IMR-90 (cell line): ENCODE measurements at regions not wholly inside any gene's neighbourhood (a gene's known extent, or its start where the extent isn't known, plus 50 kb on each side); places are given as distances from the start of the nearest gene placed in this dataset.
"Not testable (repeated sequence)": the region's sequence is repeated elsewhere in the genome, so short reads cannot be mapped to it uniquely, and the experiment has no call there.

Experiments
- ATAC-seq: fragments of 200-7000 bp; cut with Tn5 transposase; 2 replicates; pipeline ENCODE4 v1.9.1; 2020; ENCODE audit warnings: low read depth, mild to moderate bottlenecking, moderate library complexity
- BruUV-seq: library from RNA; stranded (reverse); fragments of 400-500 nt; replicated peaks from 2 replicates; lab custom pipeline; 2021; lab: Mats Ljungman, UMichigan
- CTCF ChIA-PET: fragments of 300-600 bp; formaldehyde crosslinking; extraction: SDS; loops from one replicate; lab custom pipeline; 2021; ENCODE audit warnings: antibody characterized with exemption; lab: Yijun Ruan, JAX
- POLR2A ChIA-PET: fragments of 300-600 bp; sonication (Branson Sonifier 250); formaldehyde crosslinking; loops from one replicate; lab custom pipeline; 2022; ENCODE audit warnings: antibody characterized with exemption; ENCODE audit not compliant: unreplicated experiment; lab: Charles Lee
- DNase-seq: peaks from one replicate; pipeline ENCODE4 v3.0.0; 2013
- H2AFZ ChIP-seq: replicated peaks from 2 replicates; pipeline ENCODE3; 2013; ENCODE audit warnings: low read length, mild to moderate bottlenecking; ENCODE audit not compliant: poor library complexity
- H2AK5ac ChIP-seq: 2 replicates; pipeline ENCODE4 v1.6.1; 2013; ENCODE audit warnings: low read depth, low read length, inconsistent platforms
- H2AK9ac ChIP-seq: replicated peaks from 2 replicates; pipeline ENCODE3; 2013; ENCODE audit warnings: mild to moderate bottlenecking, low read depth, low read length, moderate library complexity; ENCODE audit not compliant: poor library complexity
- H2BK120ac ChIP-seq: 2 replicates; pipeline ENCODE4 v1.6.1; 2013; ENCODE audit warnings: low read depth, low read length, inconsistent platforms
- H2BK15ac ChIP-seq: 3 replicates; pipeline ENCODE4 v1.6.1; 2013; ENCODE audit warnings: low read depth, low read length, inconsistent platforms
- H2BK20ac ChIP-seq: 2 replicates; pipeline ENCODE4 v1.6.1; 2013; ENCODE audit warnings: low read depth, mild to moderate bottlenecking, inconsistent platforms, low read length, moderate library complexity
- H2BK5ac ChIP-seq: 2 replicates; pipeline ENCODE4 v1.6.1; 2013; ENCODE audit warnings: mild to moderate bottlenecking, low read depth, low read length, inconsistent platforms; ENCODE audit not compliant: poor library complexity, severe bottlenecking
- H3K14ac ChIP-seq: replicated peaks from 2 replicates; pipeline ENCODE4 v1.6.1; 2013; ENCODE audit warnings: low read depth, low read length, inconsistent platforms
- H3K18ac ChIP-seq: 2 replicates; pipeline ENCODE4 v1.6.1; 2013; ENCODE audit warnings: low read depth, low read length, control low read depth
- H3K23ac ChIP-seq: 2 replicates; pipeline ENCODE4 v1.6.1; 2013; ENCODE audit warnings: low read depth, low read length, inconsistent platforms
- H3K27ac ChIP-seq: 2 replicates; pipeline ENCODE4 v1.5.1; 2013; ENCODE audit warnings: mild to moderate bottlenecking, control low read depth, low read length; ENCODE audit not compliant: insufficient read depth
- H3K27me3 ChIP-seq: 2 replicates; pipeline ENCODE4 v1.6.1; 2013; ENCODE audit warnings: low read length; ENCODE audit not compliant: control insufficient read depth, insufficient read depth
- H3K36me3 ChIP-seq: 2 replicates; pipeline ENCODE4 v1.6.1; 2013; ENCODE audit warnings: low read length, mixed read lengths; ENCODE audit not compliant: control insufficient read depth, insufficient read depth
- H3K4ac ChIP-seq: 2 replicates; pipeline ENCODE4 v1.6.1; 2013; ENCODE audit warnings: low read depth, low read length, inconsistent platforms
- H3K4me1 ChIP-seq: 2 replicates; pipeline ENCODE4 v1.6.1; 2013; ENCODE audit warnings: low read length, mixed read lengths; ENCODE audit not compliant: control insufficient read depth, insufficient read depth
- H3K4me2 ChIP-seq: 2 replicates; pipeline ENCODE4 v1.6.1; 2013; ENCODE audit warnings: low read depth, mild to moderate bottlenecking, control low read depth, low read length, moderate library complexity
- H3K4me3 ChIP-seq: 2 replicates; pipeline ENCODE4 v1.5.1; 2013; ENCODE audit warnings: low read depth, mild to moderate bottlenecking, control low read depth, low read length, moderate library complexity; ENCODE audit not compliant: insufficient read depth
- H3K56ac ChIP-seq: 2 replicates; pipeline ENCODE4 v1.6.1; 2013; ENCODE audit warnings: low read length, inconsistent platforms; ENCODE audit not compliant: insufficient read depth; ENCODE audit errors: extremely low read depth
- H3K79me1 ChIP-seq, 2 experiments: 2 replicates each; pipeline ENCODE4 v1.6.1; 2013; ENCODE audit warnings: low read length in 2 of 2, inconsistent platforms in 1 of 2, low read depth in 1 of 2
- H3K9ac ChIP-seq: 2 replicates; pipeline ENCODE4 v1.6.1; 2013; ENCODE audit warnings: low read depth, low read length, control low read depth
- H3K9me1 ChIP-seq: 2 replicates; pipeline ENCODE4 v1.6.1; 2013; ENCODE audit warnings: low read length, inconsistent platforms; ENCODE audit not compliant: insufficient read depth
- H3K9me3 ChIP-seq: 2 replicates; pipeline ENCODE4 v1.6.1; 2013; ENCODE audit warnings: low read length; ENCODE audit not compliant: control insufficient read depth, insufficient read depth
- H4K20me1 ChIP-seq: 2 replicates; pipeline ENCODE4 v1.6.1; 2013; ENCODE audit warnings: low read length, inconsistent platforms; ENCODE audit not compliant: insufficient read depth
- H4K5ac ChIP-seq: 2 replicates; pipeline ENCODE4 v1.6.1; 2013; ENCODE audit warnings: mild to moderate bottlenecking, low read depth, low read length, control low read depth
- H4K8ac ChIP-seq, 2 experiments: 2 replicates each; pipeline ENCODE4 v1.6.1; 2013; ENCODE audit warnings: low read depth in 2 of 2, low read length in 2 of 2, control low read depth in 1 of 2, inconsistent platforms in 1 of 2
- H4K91ac ChIP-seq: 2 replicates; pipeline ENCODE4 v1.6.1; 2013; ENCODE audit warnings: low read depth, low read length, inconsistent platforms; ENCODE audit not compliant: insufficient read depth
- WGBS, 2 experiments: methylation state at CpG; one replicate each; pipeline versions ENCODE4 v1.1.5 to v1.1.7; 2013; ENCODE audit warnings: missing lambda C conversion rate in 2 of 2; ENCODE audit not compliant: insufficient read length in 1 of 2; ENCODE audit errors: extremely low coverage in 2 of 2; 5-methylcytosine and 5-hydroxymethylcytosine counted together
- dilution Hi-C: fragments of 300-500 bp; cut with HindIII; formaldehyde crosslinking; loops from one replicate; pipeline ENCODE4 v1.14.3; 2018; ENCODE audit warnings: low sequenced_read_pairs; ENCODE audit not compliant: unreplicated experiment
- in situ Hi-C: fragments of 300-500 bp; cut with MboI; formaldehyde crosslinking; loops from 3 replicates; pipeline ENCODE4 v1.14.3; 2019; ENCODE audit warnings: low sequenced_read_pairs, inconsistent platforms, mixed read lengths
- intact Hi-C: fragments of 100-400 bp; cut with micrococcal nuclease; formaldehyde crosslinking; loops from 2 replicates; pipeline ENCODE4 v1.10.0; 2022
- TF ChIP-seq, protein P1 (sequence below): fragments of 150-350 bp; IDR thresholded peaks from 2 replicates; pipeline ENCODE4 v1.6.1; 2016; ENCODE audit warnings: low read depth, mild to moderate bottlenecking, low read length, moderate library complexity, borderline replicate concordance
- TF ChIP-seq, protein P2 (sequence below): fragments of 150-350 bp; IDR thresholded peaks from 2 replicates; pipeline ENCODE4 v1.6.1; 2017; ENCODE audit warnings: mild to moderate bottlenecking, antibody characterized with exemption, low read length, low read depth

DNA sequence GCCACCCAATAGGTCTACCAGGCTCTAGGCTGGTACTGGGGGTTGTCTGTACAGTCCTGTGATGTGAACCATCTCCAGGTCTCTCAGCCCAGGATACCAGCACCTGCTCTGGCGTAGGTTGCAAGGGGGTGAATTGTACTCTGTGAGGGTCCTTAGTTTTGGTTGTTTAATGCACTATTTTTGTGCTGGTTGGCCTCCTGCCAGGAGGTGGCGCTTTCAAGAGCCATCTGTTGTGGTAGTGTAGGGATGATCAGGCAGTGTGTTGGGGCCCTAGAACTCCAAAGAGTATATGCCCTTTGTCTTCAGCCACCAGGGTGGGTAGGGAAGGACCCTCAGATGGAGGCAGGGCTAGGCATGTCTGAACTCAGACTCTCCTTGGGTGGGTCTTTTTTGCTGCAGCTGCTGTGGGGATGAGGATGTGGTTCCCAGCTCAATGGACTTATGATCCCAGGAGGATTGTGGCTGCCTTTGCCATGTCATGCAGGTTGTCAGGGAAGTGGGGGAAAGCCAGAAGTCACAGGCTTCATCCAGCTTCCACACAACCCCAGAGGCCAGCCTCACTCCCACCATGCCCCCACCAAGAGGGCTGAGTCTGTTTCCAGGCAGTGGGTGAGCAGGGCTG is 301.8 kb upstream of the CHRM3 start:
- Histone ChIP-seq H3K79me1 (no peaks in the 10 kb centered on the region), H3K36me3 (no peaks in the 10 kb centered on the region), H3K14ac (no peak overlapping the region), H3K9me3 (peaks cover 5% of the 10 kb centered on the region; the same call in 1 of the 2 replicates), H2AK5ac (no peak overlapping the region), H4K5ac (no peak overlapping the region), H3K27ac (no peak overlapping the region), H2BK5ac (no peak overlapping the region), H2BK15ac (no peak overlapping the region), H3K4ac (no peak overlapping the region), H3K4me1 (no peaks in the 10 kb centered on the region), H4K91ac (no peak overlapping the region), H4K20me1 (no peaks in the 10 kb centered on the region), H3K18ac (no peak overlapping the region), H3K9me1 (no peaks in the 10 kb centered on the region), H2BK120ac (no peak overlapping the region), H3K27me3 (no peaks in the 10 kb centered on the region), H4K8ac (no peak overlapping the region), H3K4me3 (no peak overlapping the region), H3K9ac (no peak overlapping the region), H3K56ac (no peak overlapping the region), H2AFZ (no peak overlapping the region), H2BK20ac (no peak overlapping the region), H3K23ac (no peak overlapping the region), H2AK9ac (no peak overlapping the region), H3K4me2 (no peak overlapping the region)
- TF ChIP-seq, protein P1, sequence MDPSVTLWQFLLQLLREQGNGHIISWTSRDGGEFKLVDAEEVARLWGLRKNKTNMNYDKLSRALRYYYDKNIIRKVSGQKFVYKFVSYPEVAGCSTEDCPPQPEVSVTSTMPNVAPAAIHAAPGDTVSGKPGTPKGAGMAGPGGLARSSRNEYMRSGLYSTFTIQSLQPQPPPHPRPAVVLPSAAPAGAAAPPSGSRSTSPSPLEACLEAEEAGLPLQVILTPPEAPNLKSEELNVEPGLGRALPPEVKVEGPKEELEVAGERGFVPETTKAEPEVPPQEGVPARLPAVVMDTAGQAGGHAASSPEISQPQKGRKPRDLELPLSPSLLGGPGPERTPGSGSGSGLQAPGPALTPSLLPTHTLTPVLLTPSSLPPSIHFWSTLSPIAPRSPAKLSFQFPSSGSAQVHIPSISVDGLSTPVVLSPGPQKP = no peak
- TF ChIP-seq, protein P2, sequence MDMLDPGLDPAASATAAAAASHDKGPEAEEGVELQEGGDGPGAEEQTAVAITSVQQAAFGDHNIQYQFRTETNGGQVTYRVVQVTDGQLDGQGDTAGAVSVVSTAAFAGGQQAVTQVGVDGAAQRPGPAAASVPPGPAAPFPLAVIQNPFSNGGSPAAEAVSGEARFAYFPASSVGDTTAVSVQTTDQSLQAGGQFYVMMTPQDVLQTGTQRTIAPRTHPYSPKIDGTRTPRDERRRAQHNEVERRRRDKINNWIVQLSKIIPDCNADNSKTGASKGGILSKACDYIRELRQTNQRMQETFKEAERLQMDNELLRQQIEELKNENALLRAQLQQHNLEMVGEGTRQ = no peak
- intact Hi-C loops = no loop called here
- DNase-seq (no peak), ATAC-seq (no peak)
- dilution Hi-C loops = no loop called here
- CTCF ChIA-PET = no interaction called here
- WGBS, 2 experiments = no CpG with 5 or more reads among the region's 2 CpGs
- in situ Hi-C loops = no loop called here
- POLR2A ChIA-PET = no interaction called here
- BruUV-seq = no TSS peak

DNA sequence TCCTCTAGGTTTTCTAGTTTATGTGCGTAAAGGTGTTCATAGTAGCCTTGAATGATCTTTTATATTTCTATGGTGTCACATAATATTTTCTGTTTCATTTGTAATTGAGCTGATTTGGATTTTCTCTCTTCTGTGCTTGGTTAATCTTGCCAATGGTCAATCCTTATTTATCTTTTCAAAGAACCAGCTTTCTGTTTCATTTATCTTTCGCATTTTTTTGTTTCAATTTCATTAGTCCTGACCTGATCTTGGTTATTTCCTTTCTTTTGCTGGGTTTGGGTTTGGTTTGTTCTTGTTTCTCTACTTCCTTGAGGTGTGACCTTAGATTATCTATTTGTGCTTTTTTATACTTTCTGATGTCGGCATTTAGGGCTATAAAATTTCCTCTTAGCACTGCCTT is 304.4 kb upstream of the CHRM3 start:
- BruUV-seq, H3K36me3 ChIP-seq, H3K27me3 ChIP-seq, H3K9me3 ChIP-seq, in situ Hi-C loops, CTCF ChIA-PET, H2AFZ ChIP-seq, H2AK5ac ChIP-seq, POLR2A ChIA-PET, H3K14ac ChIP-seq, H4K8ac ChIP-seq, H2AK9ac ChIP-seq, H3K9ac ChIP-seq, H3K4me2 ChIP-seq, H3K23ac ChIP-seq, dilution Hi-C loops, H2BK5ac ChIP-seq, H3K4me1 ChIP-seq, H3K27ac ChIP-seq, H4K20me1 ChIP-seq, H2BK15ac ChIP-seq, H3K4me3 ChIP-seq, H4K91ac ChIP-seq, DNase-seq, H3K4ac ChIP-seq, H3K79me1 ChIP-seq, H2BK20ac ChIP-seq, H3K9me1 ChIP-seq, H4K5ac ChIP-seq, H2BK120ac ChIP-seq, ATAC-seq, intact Hi-C loops, H3K18ac ChIP-seq, H3K56ac ChIP-seq: not testable (repeated sequence)
- no CpG with 5 or more reads among the region's 3 CpGs for WGBS, 2 experiments
